GM23248 (cell line): ENCODE measurements at regions not wholly inside any gene's neighbourhood (a gene's known extent, or its start where the extent isn't known, plus 50 kb on each side); places are given as distances from the start of the nearest gene placed in this dataset.

Experiments used
- DNase-seq: peaks from one replicate; pipeline ENCODE4 v3.0.0-alpha.2; 2015
- H2AFZ ChIP-seq: fragments of 200-600 bp; sonication (generic); 2 replicates; pipeline ENCODE4 v1.6.1; 2016; ENCODE audit warnings: antibody characterized with exemption
- H3F3A ChIP-seq: fragments of 200-600 bp; sonication (generic); 2 replicates; pipeline ENCODE4 v1.6.1; 2016; ENCODE audit warnings: mild to moderate bottlenecking, antibody characterized with exemption, mixed run types; ENCODE audit not compliant: insufficient read depth
- H3K27ac ChIP-seq: fragments of 200-600 bp; sonication (generic); 2 replicates; pipeline ENCODE4 v1.5.1; 2016; ENCODE audit warnings: mild to moderate bottlenecking
- H3K27me3 ChIP-seq: fragments of 200-600 bp; sonication (generic); replicated peaks from 2 replicates; pipeline ENCODE4 v1.6.1; 2016; ENCODE audit warnings: mild to moderate bottlenecking; ENCODE audit not compliant: insufficient read depth
- H3K36me3 ChIP-seq: fragments of 200-600 bp; sonication (generic); 2 replicates; pipeline ENCODE4 v1.6.1; 2016; ENCODE audit warnings: low read depth, mild to moderate bottlenecking
- H3K4me1 ChIP-seq: fragments of 200-600 bp; sonication (generic); 2 replicates; pipeline ENCODE4 v1.6.1; 2016; ENCODE audit warnings: mild to moderate bottlenecking; ENCODE audit not compliant: insufficient read depth
- H3K4me2 ChIP-seq: fragments of 200-600 bp; sonication (generic); one replicate; pipeline ENCODE4 v1.6.1; 2016; ENCODE audit warnings: mild to moderate bottlenecking; ENCODE audit not compliant: unreplicated experiment
- H3K4me3 ChIP-seq: fragments of 200-600 bp; sonication (generic); 2 replicates; pipeline ENCODE4 v1.5.1; 2016; ENCODE audit warnings: mild to moderate bottlenecking
- H3K79me2 ChIP-seq: fragments of 200-600 bp; sonication (generic); 2 replicates; pipeline ENCODE4 v1.6.1; 2016; ENCODE audit warnings: mild to moderate bottlenecking; ENCODE audit not compliant: insufficient read depth
- H3K9ac ChIP-seq: fragments of 200-600 bp; sonication (generic); 2 replicates; pipeline ENCODE4 v1.6.1; 2016; ENCODE audit warnings: mild to moderate bottlenecking
- H3K9me2 ChIP-seq: fragments of 200-600 bp; sonication (generic); 2 replicates; pipeline ENCODE4 v1.6.1; 2016; ENCODE audit warnings: mixed run types, mild to moderate bottlenecking, moderate library complexity; ENCODE audit not compliant: insufficient read depth
- H3K9me3 ChIP-seq: fragments of 200-600 bp; sonication (generic); one replicate; pipeline ENCODE4 v1.6.1; 2017; ENCODE audit warnings: low read depth
- H4K20me1 ChIP-seq: fragments of 200-600 bp; sonication (generic); 2 replicates; pipeline ENCODE4 v1.6.0; 2016; ENCODE audit not compliant: insufficient read depth
- EZH2 ChIP-seq: fragments of 200-600 bp; sonication (generic); IDR thresholded peaks from 2 replicates; pipeline ENCODE4 v1.6.1; 2018; ENCODE audit warnings: antibody characterized with exemption, mild to moderate bottlenecking; ENCODE audit not compliant: insufficient read depth, poor library complexity, severe bottlenecking
- EZH2phosphoT487 ChIP-seq: fragments of 200-600 bp; sonication (generic); IDR thresholded peaks from 2 replicates; pipeline ENCODE4 v1.6.1; 2018; ENCODE audit warnings: antibody characterized with exemption, moderate library complexity, mild to moderate bottlenecking, low read depth; ENCODE audit not compliant: insufficient read depth
- WGBS, 2 experiments: methylation state at CpG; one replicate each; pipeline ENCODE4 v1.1.6; 2015 to 2017; ENCODE audit warnings: low lambda C conversion rate in 2 of 2, low coverage in 1 of 2; ENCODE audit errors: missing lambda C conversion rate in 2 of 2; 5-methylcytosine and 5-hydroxymethylcytosine counted together
- in situ Hi-C: fragments of 300-500 bp; cut with MboI; formaldehyde crosslinking; loops from 2 replicates; pipeline ENCODE4 v1.15.0; 2020

GRCh38 chr9:28444637-28445036 is 871.4 kb upstream of the C9orf72 start:
- no peaks in the 10 kb centered on the region for H3K9me3 ChIP-seq
- no peak for TF ChIP-seq EZH2
- no peak for TF ChIP-seq EZH2phosphoT487
- H3K27ac ChIP-seq, result no peak overlapping the region
- no peaks in the 10 kb centered on the region for H3K27me3 ChIP-seq
- H4K20me1 ChIP-seq, result no peaks in the 10 kb centered on the region
- no peak for DNase-seq
- H3K9ac ChIP-seq, result no peak overlapping the region
- H3K4me2 ChIP-seq, result no peak overlapping the region
- H3K4me1 ChIP-seq, result no peaks in the 10 kb centered on the region
- no peaks in the 10 kb centered on the region for H3K79me2 ChIP-seq
- no peak overlapping the region for H2AFZ ChIP-seq
- 20 to 33% methylated on average over 1 of the region's 1 CpG for WGBS, 2 experiments
- H3K9me2 ChIP-seq, result no peaks in the 10 kb centered on the region
- H3F3A ChIP-seq, result no peaks in the 10 kb centered on the region
- in situ Hi-C loops, result no loop called here
- no peak overlapping the region for H3K4me3 ChIP-seq
- H3K36me3 ChIP-seq, result no peaks in the 10 kb centered on the region

DNA sequence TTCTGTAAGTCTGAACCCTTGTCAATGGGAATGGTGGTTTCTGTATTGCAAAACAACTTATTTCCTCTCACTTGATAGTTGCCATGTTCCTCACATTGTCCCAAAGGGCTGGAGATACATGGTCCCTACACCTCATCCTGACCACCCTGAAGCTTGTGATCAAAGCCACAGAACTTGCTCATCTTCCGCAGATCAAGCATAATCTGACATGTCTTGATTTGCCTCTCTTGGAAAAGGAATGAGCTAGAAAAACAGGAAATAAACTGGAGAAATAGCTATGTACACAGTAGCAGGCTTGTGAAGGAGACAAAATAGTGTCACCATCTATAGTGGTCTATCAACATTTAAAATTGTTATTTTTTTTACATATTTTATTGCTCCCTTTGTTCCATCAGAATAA is 871.9 kb upstream of the C9orf72 start:
- no peaks in the 10 kb centered on the region for H3K9me2 ChIP-seq
- no peaks in the 10 kb centered on the region for H3K27me3 ChIP-seq
- no peaks in the 10 kb centered on the region for H4K20me1 ChIP-seq
- H3K9me3 ChIP-seq, result no peaks in the 10 kb centered on the region
- H3K27ac ChIP-seq, result no peak overlapping the region
- no peak overlapping the region for H3K4me3 ChIP-seq
- WGBS, 2 experiments, result 43 to 45% methylated on average over 1 of the region's 1 CpG
- no peak for DNase-seq
- H3K79me2 ChIP-seq, result no peaks in the 10 kb centered on the region
- no peak overlapping the region for H2AFZ ChIP-seq
- H3K4me1 ChIP-seq, result no peaks in the 10 kb centered on the region
- TF ChIP-seq EZH2 (no peak), EZH2phosphoT487 (no peak)
- H3K9ac ChIP-seq, result no peak overlapping the region
- no peaks in the 10 kb centered on the region for H3K36me3 ChIP-seq
- H3K4me2 ChIP-seq, result no peak overlapping the region
- in situ Hi-C loops, result no loop called here
- no peaks in the 10 kb centered on the region for H3F3A ChIP-seq

- in situ Hi-C loops, result no loop called here
- Histone ChIP-seq H3K9ac (no peak overlapping the region), H3K4me2 (no peak overlapping the region), H3F3A (no peaks in the 10 kb centered on the region), H4K20me1 (no peaks in the 10 kb centered on the region), H3K9me3 (no peaks in the 10 kb centered on the region), H3K27me3 (no peaks in the 10 kb centered on the region), H3K4me1 (no peaks in the 10 kb centered on the region), H3K9me2 (no peaks in the 10 kb centered on the region), H3K36me3 (no peaks in the 10 kb centered on the region), H2AFZ (no peak overlapping the region), H3K79me2 (no peaks in the 10 kb centered on the region), H3K4me3 (no peak overlapping the region), H3K27ac (no peak overlapping the region)
- DNase-seq, result no peak
- no peak for TF ChIP-seq EZH2phosphoT487
- no peak for TF ChIP-seq EZH2
- WGBS, 2 experiments, result 39 to 42% methylated on average over 2 of the region's 2 CpGs
Measured at GRCh38 chr9:28453918-28454317, 880.6 kb upstream of the C9orf72 start.

GRCh38 chr9:28456861-28457260 is 883.6 kb upstream of the C9orf72 start:
- no peak overlapping the region for H3K4me3 ChIP-seq
- no peaks in the 10 kb centered on the region for H3K9me2 ChIP-seq
- H3K9me3 ChIP-seq, result no peaks in the 10 kb centered on the region
- H2AFZ ChIP-seq, result no peak overlapping the region
- no peaks in the 10 kb centered on the region for H3K36me3 ChIP-seq
- H3K79me2 ChIP-seq, result no peaks in the 10 kb centered on the region
- H3K4me2 ChIP-seq, result no peak overlapping the region
- DNase-seq, result no peak
- no peak overlapping the region for H3K27ac ChIP-seq
- no peak for TF ChIP-seq EZH2phosphoT487
- no peak for TF ChIP-seq EZH2
- in situ Hi-C loops, result no loop called here
- H4K20me1 ChIP-seq, result no peaks in the 10 kb centered on the region
- no peaks in the 10 kb centered on the region for H3K4me1 ChIP-seq
- no peaks in the 10 kb centered on the region for H3K27me3 ChIP-seq
- no peak overlapping the region for H3K9ac ChIP-seq
- no peaks in the 10 kb centered on the region for H3F3A ChIP-seq

GRCh38 chr9:28464481-28465216 is 891.4 kb upstream of the C9orf72 start:
- 19 to 28% methylated on average over 8 of the region's 8 CpGs for WGBS, 2 experiments
- Histone ChIP-seq H3K27ac (no peak overlapping the region), H2AFZ (no peak overlapping the region), H3K27me3 (no peaks in the 10 kb centered on the region), H3K36me3 (no peaks in the 10 kb centered on the region), H3K4me2 (no peak overlapping the region), H3K9ac (no peak overlapping the region), H3K9me3 (no peaks in the 10 kb centered on the region), H3K79me2 (no peaks in the 10 kb centered on the region), H3K9me2 (no peaks in the 10 kb centered on the region), H3K4me1 (no peaks in the 10 kb centered on the region), H4K20me1 (no peaks in the 10 kb centered on the region), H3F3A (no peaks in the 10 kb centered on the region), H3K4me3 (no peak overlapping the region)
- no peak for TF ChIP-seq EZH2phosphoT487
- TF ChIP-seq EZH2, result no peak
- in situ Hi-C loops, result no loop called here
- no peak for DNase-seq
